ENCODE measurements at regions not wholly inside any gene's neighbourhood (a gene's known extent, or its start where the extent isn't known, plus 50 kb on each side); places are given as distances from the start of the nearest gene placed in this dataset.

GRCh38 chr12:96130396-96131059 is 63.6 kb upstream of the ELK3 start:
- no peak overlapping the region for H3K9ac ChIP-seq (ENCODE audit: low read depth in 1 of 3, low read length in 3 of 3)
- H3K27ac ChIP-seq (ENCODE audit: low read depth, low read length): no peak overlapping the region
- H3K36me3 ChIP-seq (ENCODE audit: control insufficient read depth in 3 of 3, insufficient read depth in 3 of 3, low read length in 3 of 3): no peaks in the 10 kb centered on the region
- no peak overlapping the region for H3K4me3 ChIP-seq (ENCODE audit: low read length in 3 of 3)
- peaks cover 0 to 5% (median 0%) of the 10 kb centered on the region in 3 donors for H3K27me3 ChIP-seq (ENCODE audit: control insufficient read depth in 3 of 3, insufficient read depth in 3 of 3, low read length in 3 of 3)
- peaks cover 0 to 6% (median 0%) of the 10 kb centered on the region in 3 donors for H3K4me1 ChIP-seq (ENCODE audit: control insufficient read depth in 3 of 3, insufficient read depth in 3 of 3, low read length in 3 of 3)
- no peaks in the 10 kb centered on the region for H3K9me3 ChIP-seq (ENCODE audit: control insufficient read depth in 3 of 3, low read length in 3 of 3)

DNA sequence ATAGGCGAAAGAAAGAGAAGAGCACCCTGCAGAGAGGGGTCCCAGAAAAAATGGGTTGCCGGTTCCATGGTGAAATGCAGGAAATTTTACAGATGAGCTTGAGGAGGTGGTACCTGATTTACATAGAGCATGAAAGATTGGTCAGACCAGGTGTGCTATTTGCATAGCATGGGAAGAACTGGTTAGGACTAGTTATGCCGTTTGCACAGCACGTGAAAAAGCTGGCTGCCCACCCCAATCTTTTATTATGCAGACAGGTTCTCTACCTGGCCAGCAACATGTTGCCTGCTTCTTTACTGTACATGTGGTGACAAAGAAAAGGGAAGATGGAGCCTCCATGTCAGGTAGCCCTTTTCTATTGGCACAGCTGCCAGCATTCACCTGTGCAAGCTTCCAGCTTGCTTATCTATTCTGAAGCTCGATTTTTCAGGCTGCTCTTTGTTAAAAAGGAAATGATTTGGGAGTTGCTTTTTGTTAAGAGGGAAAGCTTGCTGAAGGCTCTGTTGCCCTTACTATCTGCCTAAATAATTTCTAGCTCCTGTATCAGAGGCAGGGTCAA is 62.9 kb upstream of the ELK3 start:
- Histone ChIP-seq H3K4me3 (ENCODE audit: low read length in 3 of 3) (no peak overlapping the region), H3K4me1 (ENCODE audit: control insufficient read depth in 3 of 3, insufficient read depth in 3 of 3, low read length in 3 of 3) (peaks cover 0 to 6% (median 0%) of the 10 kb centered on the region in 3 donors), H3K9me3 (ENCODE audit: control insufficient read depth in 3 of 3, low read length in 3 of 3) (no peaks in the 10 kb centered on the region), H3K9ac (ENCODE audit: low read depth in 1 of 3, low read length in 3 of 3) (no peak overlapping the region), H3K27ac (ENCODE audit: low read depth, low read length) (no peak overlapping the region), H3K36me3 (ENCODE audit: control insufficient read depth in 3 of 3, insufficient read depth in 3 of 3, low read length in 3 of 3) (no peaks in the 10 kb centered on the region), H3K27me3 (ENCODE audit: control insufficient read depth in 3 of 3, insufficient read depth in 3 of 3, low read length in 3 of 3) (peaks cover 0 to 5% (median 0%) of the 10 kb centered on the region in 3 donors)

- H3K27me3 ChIP-seq (ENCODE audit: control insufficient read depth in 3 of 3, insufficient read depth in 3 of 3, low read length in 3 of 3): peaks cover 0 to 5% (median 0%) of the 10 kb centered on the region in 3 donors
- H3K4me1 ChIP-seq (ENCODE audit: control insufficient read depth in 3 of 3, insufficient read depth in 3 of 3, low read length in 3 of 3): peaks cover 0 to 6% (median 0%) of the 10 kb centered on the region in 3 donors
- no peak overlapping the region for H3K27ac ChIP-seq (ENCODE audit: low read depth, low read length)
Measured at GRCh38 chr12:96132819-96133218, 61.4 kb upstream of the ELK3 start.

GRCh38 chr12:96134200-96134599 is 60.0 kb upstream of the ELK3 start:
- Histone ChIP-seq H3K4me3 (ENCODE audit: low read length in 3 of 3) (no peak overlapping the region), H3K27ac (ENCODE audit: low read depth, low read length) (no peak overlapping the region), H3K9ac (ENCODE audit: low read depth in 1 of 3, low read length in 3 of 3) (no peak overlapping the region), H3K27me3 (ENCODE audit: control insufficient read depth in 3 of 3, insufficient read depth in 3 of 3, low read length in 3 of 3) (peaks cover 0 to 5% (median 0%) of the 10 kb centered on the region in 3 donors), H3K4me1 (ENCODE audit: control insufficient read depth in 3 of 3, insufficient read depth in 3 of 3, low read length in 3 of 3) (peaks cover 0 to 6% (median 0%) of the 10 kb centered on the region in 3 donors), H3K36me3 (ENCODE audit: control insufficient read depth in 3 of 3, insufficient read depth in 3 of 3, low read length in 3 of 3) (no peaks in the 10 kb centered on the region), H3K9me3 (ENCODE audit: control insufficient read depth in 3 of 3, low read length in 3 of 3) (no peaks in the 10 kb centered on the region)

More at GRCh38 chr12:96132819-96133218, 61.4 kb upstream of the ELK3 start:
- no peaks in the 10 kb centered on the region for H3K36me3 ChIP-seq (ENCODE audit: control insufficient read depth in 3 of 3, insufficient read depth in 3 of 3, low read length in 3 of 3)
- no peak overlapping the region for H3K9ac ChIP-seq (ENCODE audit: low read depth in 1 of 3, low read length in 3 of 3)
- no peak overlapping the region for H3K4me3 ChIP-seq (ENCODE audit: low read length in 3 of 3)
- no peaks in the 10 kb centered on the region for H3K9me3 ChIP-seq (ENCODE audit: control insufficient read depth in 3 of 3, low read length in 3 of 3)

GRCh38 chr12:96136161-96136560 is 58.0 kb upstream of the ELK3 start:
- H3K9me3 ChIP-seq (ENCODE audit: control insufficient read depth in 3 of 3, low read length in 3 of 3): peaks cover 0 to 3% (median 0%) of the 10 kb centered on the region in 3 donors
- H3K27me3 ChIP-seq (ENCODE audit: control insufficient read depth in 3 of 3, insufficient read depth in 3 of 3, low read length in 3 of 3): peaks cover 0 to 5% (median 0%) of the 10 kb centered on the region in 3 donors
- no peak overlapping the region for H3K4me3 ChIP-seq (ENCODE audit: low read length in 3 of 3)
- no peaks in the 10 kb centered on the region for H3K4me1 ChIP-seq (ENCODE audit: control insufficient read depth in 3 of 3, insufficient read depth in 3 of 3, low read length in 3 of 3)
- H3K27ac ChIP-seq (ENCODE audit: low read depth, low read length): no peak overlapping the region
- no peaks in the 10 kb centered on the region for H3K36me3 ChIP-seq (ENCODE audit: control insufficient read depth in 3 of 3, insufficient read depth in 3 of 3, low read length in 3 of 3)
- H3K9ac ChIP-seq (ENCODE audit: low read depth in 1 of 3, low read length in 3 of 3): no peak overlapping the region

DNA sequence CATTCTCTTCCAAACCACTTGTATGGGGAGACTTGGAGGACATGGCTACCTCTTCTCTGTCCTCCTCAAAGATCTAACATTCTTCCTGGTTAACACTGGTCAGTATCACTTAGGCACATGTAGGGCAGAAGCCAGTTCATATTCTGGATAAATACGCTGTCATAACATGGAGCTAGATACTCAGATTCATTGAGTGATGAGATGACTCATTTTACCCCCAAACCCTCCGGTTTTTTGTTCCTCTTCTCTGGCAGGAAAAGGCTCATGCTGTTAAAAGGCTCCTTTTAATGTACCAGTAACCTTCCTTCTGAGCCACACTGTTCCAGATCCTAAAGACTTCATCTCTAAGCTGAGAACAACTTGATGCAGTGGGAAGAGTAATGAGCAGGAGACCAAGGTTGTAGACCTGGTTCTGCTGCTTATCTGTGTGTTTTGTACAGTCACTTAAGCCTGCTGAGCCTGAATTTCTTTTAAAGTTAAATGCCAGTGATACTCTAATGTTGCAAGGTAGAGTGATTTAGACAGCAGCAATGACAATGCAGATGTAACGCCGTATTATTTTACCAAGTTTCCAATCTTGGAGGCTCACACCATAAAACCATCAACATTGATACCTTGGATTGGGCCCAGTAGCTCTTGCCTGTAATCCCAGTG is 57.3 kb upstream of the ELK3 start:
- Histone ChIP-seq H3K4me3 (ENCODE audit: low read length in 3 of 3) (no peak overlapping the region), H3K27ac (ENCODE audit: low read depth, low read length) (no peak overlapping the region), H3K4me1 (ENCODE audit: control insufficient read depth in 3 of 3, insufficient read depth in 3 of 3, low read length in 3 of 3) (no peaks in the 10 kb centered on the region), H3K9ac (ENCODE audit: low read depth in 1 of 3, low read length in 3 of 3) (no peak overlapping the region), H3K36me3 (ENCODE audit: control insufficient read depth in 3 of 3, insufficient read depth in 3 of 3, low read length in 3 of 3) (no peaks in the 10 kb centered on the region), H3K9me3 (ENCODE audit: control insufficient read depth in 3 of 3, low read length in 3 of 3) (peaks cover 0 to 3% (median 0%) of the 10 kb centered on the region in 3 donors), H3K27me3 (ENCODE audit: control insufficient read depth in 3 of 3, insufficient read depth in 3 of 3, low read length in 3 of 3) (peaks cover 0 to 2% (median 0%) of the 10 kb centered on the region in 3 donors)

DNA sequence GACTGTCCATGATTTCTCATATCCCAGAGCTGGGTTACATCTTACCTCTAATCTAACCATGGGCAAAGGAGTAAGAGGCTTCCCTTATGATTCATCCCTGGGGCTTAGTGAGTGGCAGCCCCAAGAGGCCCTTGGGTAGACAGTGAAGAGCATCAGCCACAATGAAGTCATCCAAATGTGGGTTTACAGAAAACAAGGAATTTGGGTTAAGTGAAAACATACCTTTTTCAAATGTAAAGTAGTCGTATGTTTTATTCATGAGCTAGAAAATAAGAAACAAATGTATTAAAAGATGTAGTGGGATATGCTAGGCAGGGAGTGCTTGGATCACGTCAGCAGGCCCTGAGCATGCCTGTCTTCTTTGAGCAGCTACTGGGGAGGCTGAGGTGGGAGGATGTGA is 54.0 kb upstream of the ELK3 start:
- Histone ChIP-seq H3K9ac (ENCODE audit: low read depth in 1 of 3, low read length in 3 of 3) (no peak overlapping the region), H3K4me3 (ENCODE audit: low read length in 3 of 3) (no peak overlapping the region), H3K4me1 (ENCODE audit: control insufficient read depth in 3 of 3, insufficient read depth in 3 of 3, low read length in 3 of 3) (no peaks in the 10 kb centered on the region), H3K36me3 (ENCODE audit: control insufficient read depth in 3 of 3, insufficient read depth in 3 of 3, low read length in 3 of 3) (no peaks in the 10 kb centered on the region), H3K27me3 (ENCODE audit: control insufficient read depth in 3 of 3, insufficient read depth in 3 of 3, low read length in 3 of 3) (no peaks in the 10 kb centered on the region), H3K9me3 (ENCODE audit: control insufficient read depth in 3 of 3, low read length in 3 of 3) (peaks cover 0 to 3% (median 0%) of the 10 kb centered on the region in 3 donors), H3K27ac (ENCODE audit: low read depth, low read length) (no peak overlapping the region)

DNA sequence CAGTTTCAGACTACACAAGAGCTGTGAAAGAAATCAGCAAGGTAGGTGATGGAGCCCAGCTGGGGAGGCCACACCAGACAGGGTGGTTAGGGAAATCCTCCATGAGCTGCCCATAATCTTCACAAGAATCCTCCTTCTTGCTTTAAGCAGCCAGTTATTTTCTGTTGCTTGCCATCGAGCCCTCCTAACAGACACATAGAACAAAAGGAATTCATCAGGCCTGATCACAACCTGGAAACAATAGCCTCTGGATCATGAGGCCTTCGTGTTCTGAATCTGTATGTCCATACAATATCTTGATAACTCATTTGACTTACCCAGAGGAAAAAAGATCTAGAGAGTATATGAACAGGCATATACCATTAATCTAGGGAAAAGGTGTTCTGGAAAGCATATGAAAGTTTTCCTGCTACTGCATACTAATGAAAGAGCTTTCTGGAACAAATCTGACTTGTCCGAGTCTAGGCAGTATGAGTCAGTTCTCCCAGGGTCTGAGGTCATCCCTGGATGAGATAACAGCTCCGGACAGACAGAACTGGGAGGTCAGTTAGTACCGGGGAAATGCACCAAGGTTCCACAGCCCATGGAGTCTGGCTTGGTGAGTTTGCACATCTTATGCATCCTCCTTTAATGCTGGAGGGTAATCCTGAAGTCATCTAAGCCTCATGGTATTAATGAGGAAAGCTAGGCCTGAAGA is 52.8 kb upstream of the ELK3 start:
- H3K9me3 ChIP-seq (ENCODE audit: control insufficient read depth in 3 of 3, low read length in 3 of 3): peaks cover 0 to 3% (median 0%) of the 10 kb centered on the region in 3 donors
- H3K27me3 ChIP-seq (ENCODE audit: control insufficient read depth in 3 of 3, insufficient read depth in 3 of 3, low read length in 3 of 3): no peaks in the 10 kb centered on the region
- H3K27ac ChIP-seq (ENCODE audit: low read depth, low read length): no peak overlapping the region

DNA sequence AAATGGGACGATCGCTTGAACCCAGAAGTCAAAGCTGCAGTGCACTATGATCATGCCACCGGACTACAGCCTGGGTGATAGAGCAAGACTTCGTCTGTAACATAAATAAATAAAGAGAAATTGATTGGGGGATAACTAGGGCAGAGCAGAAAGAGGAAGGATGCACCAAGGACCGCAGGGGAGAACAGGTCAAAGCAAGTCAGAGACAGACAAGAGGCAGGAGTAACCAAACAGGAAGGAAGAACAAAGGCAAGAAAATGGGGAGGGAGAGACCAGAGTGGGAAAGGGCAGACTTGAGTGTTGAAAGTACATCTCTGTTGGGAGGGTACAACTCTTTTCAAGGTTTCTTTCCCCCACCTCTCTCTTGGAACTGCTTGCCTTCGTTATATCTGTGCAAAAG is 50.8 kb upstream of the ELK3 start:
- Histone ChIP-seq H3K27ac (ENCODE audit: low read depth, low read length) (no peak overlapping the region), H3K4me3 (ENCODE audit: low read length in 3 of 3) (no peak overlapping the region), H3K4me1 (ENCODE audit: control insufficient read depth in 3 of 3, insufficient read depth in 3 of 3, low read length in 3 of 3) (no peaks in the 10 kb centered on the region), H3K9me3 (ENCODE audit: control insufficient read depth in 3 of 3, low read length in 3 of 3) (peaks cover 0 to 3% (median 0%) of the 10 kb centered on the region in 3 donors), H3K36me3 (ENCODE audit: control insufficient read depth in 3 of 3, insufficient read depth in 3 of 3, low read length in 3 of 3) (no peaks in the 10 kb centered on the region), H3K27me3 (ENCODE audit: control insufficient read depth in 3 of 3, insufficient read depth in 3 of 3, low read length in 3 of 3) (no peaks in the 10 kb centered on the region), H3K9ac (ENCODE audit: low read depth in 1 of 3, low read length in 3 of 3) (no peak overlapping the region)

More for the DNA sequence above, 52.8 kb upstream of the ELK3 start:
- no peak overlapping the region for H3K9ac ChIP-seq (ENCODE audit: low read depth in 1 of 3, low read length in 3 of 3)
- H3K4me1 ChIP-seq (ENCODE audit: control insufficient read depth in 3 of 3, insufficient read depth in 3 of 3, low read length in 3 of 3): no peaks in the 10 kb centered on the region
- no peak overlapping the region for H3K4me3 ChIP-seq (ENCODE audit: low read length in 3 of 3)
- no peaks in the 10 kb centered on the region for H3K36me3 ChIP-seq (ENCODE audit: control insufficient read depth in 3 of 3, insufficient read depth in 3 of 3, low read length in 3 of 3)

All from skeletal muscle tissue (tissue), 3 donors.